Mammary epithelial cell (primary cell): ENCODE measurements at regions not wholly inside any gene's neighbourhood (a gene's known extent, or its start where the extent isn't known, plus 50 kb on each side); places are given as distances from the start of the nearest gene placed in this dataset.

Source experiments
- CTCF ChIP-seq, 2 donors: IDR thresholded peaks in 1 of 2; conservative IDR thresholded peaks in 1 of 2; 2 replicates each; pipeline ENCODE4 v1.5.1; 2011 to 2012; ENCODE audit warnings: inconsistent platforms in 2 of 2, low read length in 2 of 2, mild to moderate bottlenecking in 2 of 2, control low read depth in 1 of 2, low read depth in 1 of 2; ENCODE audit not compliant: insufficient read depth in 1 of 2; ENCODE audit errors: extremely low read depth in 1 of 2
- EZH2 ChIP-seq: IDR thresholded peaks from 2 replicates; pipeline ENCODE4 v1.6.1; 2012; ENCODE audit warnings: low read length, inconsistent platforms, borderline replicate concordance

- TF ChIP-seq CTCF (conservative IDR thresholded peaks at IDR 0.05 in 1 of 2, IDR thresholded peaks at IDR 0.05 in 1 of 2; ENCODE audit: extremely low read depth in 1 of 2, insufficient read depth in 1 of 2, low read depth in 1 of 2, low read length in 2 of 2) (no peak), EZH2 (no peak)
Observed at GRCh38 chr1:80566867-80567266, 1233.9 kb upstream of the ADGRL2 start.
